Right renal pelvis (tissue), 4 donors: ENCODE measurements at regions not wholly inside any gene's neighbourhood (a gene's known extent, or its start where the extent isn't known, plus 50 kb on each side); places are given as distances from the start of the nearest gene placed in this dataset.
"Not testable (repeated sequence)": the region's sequence is repeated elsewhere in the genome, so short reads cannot be mapped to it uniquely, and the experiment has no call there.

Experiments used
- DNase-seq, 4 donors: peaks; one replicate each; pipeline ENCODE4 v3.0.0-alpha.2; 2013; ENCODE audit warnings: low read depth in 4 of 4, low spot score in 3 of 4, missing footprints in 1 of 4

DNA sequence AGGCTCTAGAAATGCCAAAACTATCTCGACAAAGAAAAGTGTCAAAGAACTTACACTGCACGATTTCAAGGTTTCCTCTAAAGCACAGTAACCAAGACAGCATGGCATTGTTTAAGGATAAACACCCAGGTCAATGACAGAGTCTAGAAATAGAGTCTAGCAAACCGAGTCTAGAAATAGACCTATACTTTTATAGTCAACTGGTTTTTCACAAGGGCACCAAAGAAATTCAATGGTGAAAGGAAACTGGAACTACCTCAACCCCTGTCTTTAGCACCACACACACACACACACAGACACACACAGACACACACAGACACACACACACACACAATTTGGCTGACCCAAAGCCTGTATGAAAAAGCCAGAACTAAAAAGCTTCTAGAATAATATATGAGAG, 67.1 kb upstream of the PGBD5 start:
- no peak for DNase-seq

DNA sequence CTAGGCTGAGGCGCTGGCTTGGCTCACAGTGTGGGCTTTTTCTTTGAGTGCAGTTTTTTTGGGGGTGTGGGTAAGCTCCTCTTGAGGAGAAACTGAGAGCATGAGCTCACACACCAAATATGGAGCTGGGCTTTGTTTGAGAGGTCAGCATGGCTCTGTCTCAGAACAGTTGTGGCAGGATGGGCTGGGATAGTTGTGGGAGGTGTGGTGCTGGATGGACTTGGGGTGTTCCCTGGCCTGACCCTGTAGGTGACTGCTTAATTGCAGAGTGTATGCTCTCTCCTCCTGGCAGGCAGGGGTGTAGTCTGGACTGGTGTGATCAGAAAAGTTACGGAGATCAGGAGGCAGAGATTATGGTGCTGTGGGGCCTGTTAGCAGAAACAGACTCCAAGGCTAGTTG, 64.3 kb upstream of the PGBD5 start:
- no peak for DNase-seq

DNA sequence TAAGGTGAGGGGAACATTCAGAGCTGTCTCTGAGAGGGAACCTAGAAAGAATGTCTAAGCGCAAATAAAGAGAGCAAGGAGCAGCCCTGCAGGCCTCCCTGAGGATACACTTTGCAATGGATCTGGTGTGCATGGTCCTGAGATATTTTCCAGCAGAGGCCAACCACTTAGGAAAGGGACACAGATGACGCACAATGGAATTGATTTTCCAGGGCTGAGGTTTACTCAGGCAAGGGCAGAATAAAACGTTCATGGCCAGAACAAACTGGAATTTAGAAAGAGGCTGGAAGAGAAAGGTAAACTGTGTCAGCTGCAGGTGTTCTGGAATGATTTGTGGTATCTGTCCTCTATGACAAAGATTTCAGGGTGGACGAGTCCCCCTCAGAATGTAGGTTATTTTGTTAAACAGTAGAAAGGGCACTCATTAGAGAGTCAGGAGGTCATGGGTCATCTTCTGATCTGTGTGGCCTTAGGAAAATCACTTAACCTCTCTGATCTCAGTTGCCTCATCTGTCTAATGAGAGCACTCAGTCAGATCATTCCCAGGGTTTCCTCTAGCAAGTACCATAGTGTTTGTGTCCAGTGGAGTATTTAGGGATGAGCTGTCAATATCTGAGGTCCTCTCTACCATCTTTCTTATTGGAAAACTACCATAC, 61.8 kb upstream of the PGBD5 start:
- no peak for DNase-seq

- no peak for DNase-seq
Observed at GRCh38 chr1:230476622-230477003, 50.5 kb upstream of the PGBD5 start.

- DNase-seq: not testable (repeated sequence)
Observed at GRCh38 chr1:230475856-230476621, 49.9 kb upstream of the PGBD5 start.
